GDM1 (cell line): ENCODE measurements at regions not wholly inside any gene's neighbourhood (a gene's known extent, or its start where the extent isn't known, plus 50 kb on each side); places are given as distances from the start of the nearest gene placed in this dataset.

ENCODE experiments used
- DNase-seq: peaks from one replicate; lab custom pipeline; 2025; lab: John Stamatoyannopoulos, UW

DNA sequence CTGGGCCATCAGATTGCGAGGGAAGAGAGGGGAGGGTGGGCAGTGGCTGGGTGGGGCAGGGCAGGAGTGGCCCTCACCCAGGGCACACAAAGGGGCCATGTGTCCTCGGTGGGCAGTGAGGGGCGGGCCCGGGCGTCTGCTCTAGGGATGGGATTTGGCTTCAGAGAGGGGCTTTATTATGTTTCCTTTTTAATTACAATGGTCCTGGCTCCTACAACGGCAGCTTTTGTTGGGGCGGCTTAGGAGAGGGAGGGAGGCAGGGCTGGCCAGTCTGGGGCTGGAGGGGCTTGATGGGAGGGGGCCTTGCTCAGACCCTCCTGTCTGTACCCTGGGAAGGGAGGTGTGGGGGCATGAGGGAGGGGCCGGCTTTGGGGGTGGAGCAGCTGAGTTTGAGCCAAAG lies 102.8 kb upstream of the WNT4 start:
- DNase-seq, result no peak

DNA sequence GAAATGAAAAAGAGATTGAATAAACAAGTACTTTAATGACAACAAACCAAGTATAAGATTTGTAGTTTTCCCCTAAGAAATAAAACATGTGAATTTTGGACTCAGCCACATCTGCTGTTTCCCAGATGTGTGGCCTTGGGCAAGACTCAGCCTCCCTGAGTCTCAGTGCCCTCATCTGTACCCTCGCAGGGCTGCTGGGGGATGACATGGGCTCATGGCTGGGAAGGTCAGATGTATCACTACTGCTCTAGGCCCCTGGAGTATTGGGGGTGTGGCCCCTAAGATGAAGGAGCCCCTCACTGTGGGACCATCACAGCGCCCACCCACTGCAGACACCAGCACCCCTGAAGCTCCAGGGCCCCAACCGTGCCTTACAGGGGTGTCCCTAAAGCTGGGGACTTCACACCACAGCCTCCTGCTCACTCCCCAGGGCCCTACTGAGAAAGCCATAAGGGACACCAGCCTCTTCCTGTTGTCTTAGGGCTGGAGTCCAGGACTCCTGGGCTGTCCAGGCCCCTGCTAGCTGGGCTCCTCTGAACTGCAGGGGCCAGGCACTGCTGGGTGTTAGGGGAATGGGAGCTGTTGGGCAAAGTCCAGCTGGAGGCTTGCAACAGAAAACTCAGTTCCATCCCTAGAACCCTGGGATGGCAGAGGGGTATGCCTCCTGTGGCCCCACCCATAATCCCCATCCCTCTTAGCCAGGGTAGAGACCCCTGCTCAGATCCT lies 104.0 kb upstream of the WNT4 start:
- DNase-seq, result no peak

DNA sequence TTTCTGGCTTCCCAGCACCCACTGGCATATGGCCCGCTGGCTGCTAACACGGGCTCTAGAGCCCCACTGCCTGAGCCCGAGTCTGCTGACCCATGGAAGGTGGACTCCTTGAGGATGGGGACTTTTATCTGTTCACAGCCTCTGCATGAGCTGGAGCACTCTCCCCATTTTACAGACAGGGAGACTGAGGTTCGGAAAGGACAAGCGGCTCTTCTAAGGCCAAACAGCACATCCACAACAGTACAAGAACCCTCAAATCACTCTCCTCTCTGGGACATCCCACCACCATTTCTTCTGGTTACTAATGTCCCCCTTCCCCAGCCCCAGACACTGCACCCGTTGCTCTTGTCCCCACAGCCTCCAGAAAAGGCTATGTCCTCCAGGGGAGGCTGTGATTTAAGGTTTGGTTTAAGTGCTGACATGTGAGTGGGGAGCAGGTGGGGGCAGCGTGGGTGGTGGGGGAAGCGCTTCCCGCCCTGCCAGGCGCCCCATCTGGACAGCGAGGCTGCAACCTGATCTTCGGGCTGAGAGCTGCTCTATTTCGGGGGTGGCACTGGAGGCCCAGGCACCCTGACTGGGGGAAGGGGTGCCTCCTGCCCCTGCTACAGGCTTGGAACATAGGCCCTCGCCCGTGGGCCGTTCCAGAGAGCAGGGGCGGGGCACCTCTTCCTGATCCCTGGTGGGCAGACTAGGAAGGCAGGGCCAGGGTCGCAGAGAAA lies 104.8 kb upstream of the WNT4 start:
- no peak for DNase-seq

GRCh38 chr1:22248746-22249145 lies 105.8 kb upstream of the WNT4 start:
- no peak for DNase-seq

DNA sequence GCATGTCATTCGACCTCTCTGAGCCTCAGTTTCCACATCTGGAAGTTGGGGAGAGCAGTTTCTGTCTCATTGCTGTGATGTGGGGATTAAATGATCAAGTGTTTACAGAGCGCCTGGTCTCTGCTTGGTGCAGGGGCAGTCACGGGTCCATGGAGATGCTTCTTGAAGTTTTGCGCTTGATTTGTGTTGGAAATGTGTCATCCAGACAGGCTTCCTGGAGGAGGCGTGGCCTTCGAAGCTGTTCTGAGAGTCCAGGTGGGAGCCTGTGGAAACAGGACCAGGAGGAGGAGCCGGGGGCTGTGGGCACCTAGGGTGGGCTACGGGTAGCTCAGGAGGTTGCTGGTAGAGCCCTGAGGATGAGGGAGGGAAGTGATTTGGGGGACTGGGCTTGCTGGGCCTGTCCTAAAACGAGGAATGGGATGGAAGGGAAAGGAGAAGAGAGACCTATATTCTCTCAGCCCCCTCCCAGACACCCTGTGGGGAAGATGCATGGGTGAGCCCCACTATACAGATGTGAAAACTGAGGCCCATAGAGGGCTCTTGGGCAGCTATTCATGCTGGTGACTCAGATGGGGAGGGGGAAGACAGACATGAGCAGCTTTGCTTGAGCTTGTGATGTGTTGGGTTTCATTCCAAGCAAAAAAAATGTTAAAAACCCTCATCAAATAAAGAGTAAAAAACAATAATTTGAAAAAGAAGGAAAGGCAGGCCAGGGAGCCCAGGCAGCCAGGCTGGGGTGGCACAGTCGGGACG lies 107.2 kb upstream of the WNT4 start:
- DNase-seq, result no peak

GRCh38 chr1:22250724-22251123 lies 107.8 kb upstream of the WNT4 start:
- DNase-seq, result no peak

DNA sequence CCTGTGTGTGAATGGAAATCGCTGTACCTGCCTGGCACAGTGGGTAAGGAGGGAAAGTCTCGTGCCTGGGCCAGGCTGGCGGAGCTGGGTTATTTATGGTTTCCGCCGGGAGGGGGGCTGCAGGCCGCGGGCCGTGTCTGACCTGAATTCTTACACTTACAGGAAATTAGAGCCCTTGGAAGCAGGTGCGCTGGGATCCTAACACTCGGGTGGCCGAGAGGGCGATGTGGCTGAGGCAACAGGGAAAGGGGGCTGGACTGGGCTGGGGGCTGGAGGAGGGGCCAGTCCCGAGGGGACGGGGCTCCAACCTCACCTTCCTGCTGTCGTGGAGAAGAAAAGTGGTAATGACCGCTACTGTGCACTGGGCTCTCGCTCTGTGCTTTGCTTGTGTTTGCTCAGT lies 109.4 kb upstream of the WNT4 start:
- no peak for DNase-seq

DNA sequence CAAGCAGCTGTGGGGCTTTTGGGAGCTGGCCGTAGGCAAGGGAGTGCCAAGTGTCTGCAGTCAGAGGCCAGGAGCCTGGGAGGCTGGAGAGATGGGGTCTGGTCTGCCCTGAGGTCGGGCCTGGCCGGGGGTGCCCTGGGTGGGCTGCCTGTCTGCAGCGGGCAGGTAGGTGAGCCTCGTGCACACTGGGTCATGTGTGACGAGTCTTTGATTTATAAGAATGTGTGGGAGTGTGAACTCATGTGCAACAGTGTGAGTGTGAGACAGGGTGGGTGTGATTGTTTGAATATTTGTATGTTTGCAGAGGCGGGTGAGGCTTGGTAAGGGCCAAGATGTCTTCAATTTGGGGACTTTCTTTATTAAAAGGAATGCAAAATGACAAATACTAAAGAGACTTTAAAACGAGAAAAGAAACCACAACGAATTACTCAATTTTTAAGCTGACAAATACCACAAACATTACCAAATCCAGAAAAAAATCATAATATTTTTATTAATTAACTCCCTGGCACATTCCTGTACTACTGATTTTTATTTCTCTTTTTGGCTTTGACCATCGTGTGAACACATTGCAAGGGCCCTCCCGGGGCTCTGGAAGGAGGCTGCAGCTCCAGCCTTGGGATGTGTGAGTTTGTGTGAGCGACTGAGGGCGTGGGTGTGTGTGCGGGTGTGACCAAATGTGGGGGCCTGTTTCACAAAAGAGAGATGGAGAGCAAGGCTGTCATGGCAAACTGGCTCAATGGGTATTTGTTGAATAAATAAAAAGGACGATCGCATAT lies 110.3 kb upstream of the WNT4 start:
- DNase-seq, result no peak

- DNase-seq, result no peak
Observed at GRCh38 chr1:22254756-22255155, 111.9 kb upstream of the WNT4 start.

GRCh38 chr1:22255341-22256212 lies 112.7 kb upstream of the WNT4 start:
- no peak for DNase-seq

GRCh38 chr1:22256213-22256512 lies 113.3 kb upstream of the WNT4 start:
- no peak for DNase-seq

- no peak for DNase-seq
Observed at GRCh38 chr1:22257290-22258275, 114.7 kb upstream of the WNT4 start.

GRCh38 chr1:22258698-22259097 lies 115.8 kb upstream of the WNT4 start:
- no peak for DNase-seq

DNA sequence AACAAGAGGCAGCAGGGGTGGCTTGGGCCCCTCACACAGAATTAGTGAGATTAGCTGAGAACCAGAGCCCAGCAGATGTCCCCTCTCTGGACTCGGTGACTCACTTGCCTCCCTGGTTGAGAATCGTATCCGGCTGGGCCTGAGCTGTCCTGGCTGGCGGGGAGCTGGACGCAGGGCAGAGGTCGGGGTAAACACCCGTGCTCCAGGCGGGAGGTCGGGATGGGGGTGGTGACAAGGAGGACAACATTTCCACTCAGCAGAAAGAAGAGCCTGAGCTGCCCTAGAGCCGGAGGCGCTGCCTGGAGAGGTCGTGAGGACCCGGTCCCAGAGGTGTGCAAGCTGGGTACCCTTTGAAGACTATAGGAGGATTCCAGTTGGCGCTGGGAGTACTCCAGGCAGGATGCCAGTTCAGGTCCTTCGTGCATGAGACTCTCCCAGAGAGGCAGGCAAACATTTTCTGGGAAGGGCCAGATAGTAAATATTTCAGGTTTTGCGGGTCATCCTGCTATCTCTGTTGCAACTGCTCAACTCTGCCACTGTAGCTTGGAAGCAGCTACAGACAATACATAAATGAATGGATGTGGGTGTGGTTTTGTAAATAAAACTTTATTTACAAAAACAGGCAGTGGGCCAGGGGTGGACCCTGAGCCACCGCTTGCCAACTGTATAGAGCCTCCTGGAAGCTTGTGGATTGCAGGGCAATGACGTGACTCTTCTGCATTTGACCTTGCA lies 116.8 kb upstream of the WNT4 start:
- DNase-seq, result no peak

DNA sequence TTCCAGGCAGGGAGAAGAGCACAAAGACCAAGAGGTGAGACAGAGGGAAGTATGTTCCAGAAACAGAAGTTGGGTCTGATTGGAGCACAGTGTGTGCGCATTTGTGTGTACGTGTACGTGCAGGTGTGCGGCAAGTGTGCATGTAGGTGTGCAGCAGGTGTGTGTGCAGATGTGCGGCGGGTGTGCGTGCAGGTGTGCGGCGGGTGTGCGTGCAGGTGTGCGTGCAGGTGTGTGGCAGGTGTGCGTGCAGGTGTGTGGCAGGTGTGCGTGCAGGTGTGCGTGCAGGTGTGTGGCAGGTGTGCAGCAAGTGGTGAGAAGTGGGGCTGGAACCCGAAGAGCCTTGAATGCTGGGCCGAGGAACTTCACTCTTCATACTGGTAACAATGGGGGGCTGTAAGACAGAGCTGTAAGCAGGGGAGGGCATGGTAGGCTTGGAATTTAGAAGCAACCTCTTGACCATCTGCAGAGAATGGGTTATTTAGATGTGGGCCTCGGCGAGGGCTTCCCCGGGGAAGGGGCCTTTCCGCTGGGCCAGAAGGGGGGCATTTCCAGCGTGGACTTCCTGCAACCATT lies 118.0 kb upstream of the WNT4 start:
- DNase-seq, result no peak

DNA sequence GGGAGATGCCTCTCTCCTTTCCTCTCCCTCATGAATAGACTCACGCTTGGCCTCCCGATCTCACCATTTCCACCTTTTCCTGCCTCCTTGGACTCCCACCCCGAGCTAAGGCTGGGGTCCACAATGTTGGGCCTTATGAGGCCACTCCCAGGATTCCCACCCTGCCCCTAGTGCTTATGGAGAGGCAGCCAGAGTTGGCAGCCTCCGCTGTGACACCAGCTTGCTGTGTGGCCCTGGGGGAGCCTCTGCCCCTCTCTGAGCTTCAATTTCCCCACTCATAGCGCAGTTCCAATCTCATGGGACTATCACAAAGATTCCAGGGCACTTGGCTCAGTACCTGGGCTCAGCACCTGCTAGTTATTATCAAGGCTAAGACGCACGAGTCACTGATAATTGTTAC lies 118.7 kb upstream of the WNT4 start:
- DNase-seq, result no peak

- DNase-seq, result no peak
Observed at GRCh38 chr1:22262583-22262982, 119.7 kb upstream of the WNT4 start.

DNA sequence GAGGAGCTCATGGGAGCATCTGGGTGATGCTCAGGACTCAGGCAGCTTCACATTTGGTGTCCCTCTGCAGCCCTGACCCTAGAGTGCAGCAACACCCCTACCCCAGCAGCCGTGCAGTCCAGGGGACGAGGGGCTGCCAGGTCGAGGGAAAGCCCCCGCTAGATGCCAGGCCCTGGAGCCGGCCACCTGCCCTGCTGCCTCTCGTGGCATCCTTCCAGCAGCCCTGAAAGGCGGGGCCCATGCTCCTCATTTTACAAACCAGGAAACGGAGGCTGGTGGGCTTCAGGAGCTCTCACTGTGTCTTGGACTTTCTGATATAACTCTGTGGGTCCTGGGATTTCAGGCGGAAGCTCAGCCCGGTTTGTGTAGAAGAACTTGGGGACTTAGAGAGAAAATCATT lies 120.5 kb upstream of the WNT4 start:
- DNase-seq, result no peak
